ENCODE measurements at regions not wholly inside any gene's neighbourhood (a gene's known extent, or its start where the extent isn't known, plus 50 kb on each side); places are given as distances from the start of the nearest gene placed in this dataset.

DNA sequence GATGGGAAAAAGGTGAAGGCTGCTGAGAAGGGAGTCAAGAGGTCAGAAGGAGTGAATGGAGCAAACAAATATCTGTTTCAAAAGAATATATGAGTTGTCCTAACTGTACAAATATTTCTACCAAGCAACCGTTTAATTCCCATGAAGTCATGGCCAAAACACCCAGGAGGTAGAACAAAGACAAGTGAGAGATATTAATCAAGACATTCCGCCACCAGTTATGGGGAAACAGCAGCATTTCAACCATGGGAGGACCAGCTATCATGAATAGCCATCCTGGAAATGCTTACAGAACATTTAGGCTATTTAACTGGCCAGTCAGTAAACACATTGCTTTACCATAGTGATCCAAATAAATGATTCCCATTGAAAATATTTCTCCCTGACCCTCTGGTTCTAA, 396.3 kb downstream of the IRS1 start (continued):
- 0 out of 4 replicates have a peak, but pooled peaks of 1 of the 2 experiments have one; percentile 22 for TF ChIP-seq NR2F1 (CRISPR knock-in tag; IDR thresholded peaks at IDR 0.05)
- TF ChIP-seq SOX13 (IDR thresholded peaks at IDR 0.05) = no peak
- TF ChIP-seq SOX13 (CRISPR knock-in tag; conservative IDR thresholded peaks at IDR 0.05 in 1 of 2, IDR thresholded peaks at IDR 0.05 in 1 of 2) = peak in 1 of 2 experiments; percentile 43; a peak in 1 of 4 replicates
- no peak for TF ChIP-seq SIX1 (CRISPR knock-in tag; IDR thresholded peaks at IDR 0.05; ENCODE audit: borderline replicate concordance)
- no peak for TF ChIP-seq RORA (CRISPR knock-in tag; IDR thresholded peaks at IDR 0.05)
- peak; percentile 48 for TF ChIP-seq NCOA2 (CRISPR knock-in tag; IDR thresholded peaks at IDR 0.05)

DNA sequence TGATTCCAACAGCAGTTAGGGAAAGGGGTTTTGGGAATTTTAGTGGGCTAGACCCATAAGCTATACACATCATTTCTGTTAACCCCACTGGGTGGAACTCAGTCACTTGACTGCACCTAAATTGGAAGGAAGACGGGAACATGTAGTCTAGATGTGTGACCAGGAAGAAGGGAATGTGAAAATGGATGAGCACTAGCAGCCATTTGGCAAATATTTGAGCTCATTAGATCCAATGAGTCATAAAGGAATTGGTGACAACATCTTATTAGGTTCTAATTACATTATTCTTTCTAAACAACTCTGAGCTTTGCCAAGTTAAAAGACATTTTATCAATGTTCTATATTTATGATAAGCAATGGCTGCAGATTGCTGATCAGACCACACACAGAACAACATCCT, 400.6 kb downstream of the IRS1 start:
- ChIA-PET CTCF (ENCODE audit: low intra/inter-chr PET ratio, low total read pairs) (no interaction called here), POLR2A (interaction anchor here (1.1 to 1.5 kb wide), 2 partner anchors 79 to 368 kb away, joined by 3 to 5 read pairs; no protein-coding TSS in a partner anchor)
- intact Hi-C loops (cut with micrococcal nuclease; ENCODE audit: unreplicated experiment) = no loop called here
- DNase-seq (ENCODE audit: low spot score) (no peak), ATAC-seq (no peak), FAIRE-seq (no peak)
- Histone ChIP-seq H3K36me3 (replicated peaks in 1 of 2; ENCODE audit: control insufficient read depth in 1 of 2, insufficient read depth in 2 of 2, low read length in 2 of 2) (no peaks in the 10 kb centered on the region), H3K9ac (ENCODE audit: insufficient read depth, low read depth, low read length) (no peak overlapping the region), H4K20me1 (ENCODE audit: insufficient read depth, low read length) (no peaks in the 10 kb centered on the region), H3K4me1 (ENCODE audit: insufficient read depth, low read length) (peaks cover 10% of the 10 kb centered on the region), H3K9me3 (ENCODE audit: low read length) (no peaks in the 10 kb centered on the region), H2AFZ (ENCODE audit: low read length) (no peak overlapping the region), H3K27me3 (ENCODE audit: control insufficient read depth in 1 of 2, insufficient read depth in 2 of 2, low read length in 2 of 2) (no peaks in the 10 kb centered on the region), H3K79me2 (ENCODE audit: insufficient read depth, low read length) (no peaks in the 10 kb centered on the region), H3K27ac (ENCODE audit: extremely low read length, insufficient read depth, low read length) (no peak overlapping the region), H3K4me3 (replicated peaks in 1 of 3; ENCODE audit: insufficient read depth in 1 of 3, low read depth in 2 of 3, low read length in 3 of 3) (no peak overlapping the region), H3K4me2 (ENCODE audit: low read depth, low read length) (no peak overlapping the region)
- no peak for TF ChIP-seq TEAD2 (CRISPR knock-in tag; IDR thresholded peaks at IDR 0.05)
- no peak for TF ChIP-seq RBM39 (IDR thresholded peaks at IDR 0.05; ENCODE audit: low read depth, low read length, poor library complexity, severe bottlenecking)
- TF ChIP-seq ZFP36 (IDR thresholded peaks at IDR 0.05; ENCODE audit: borderline replicate concordance, low read depth, low read length, partially characterized antibody) = no peak
- no TSS peak for BruUV-seq (replicated peaks)
- 87% methylated on average over 1 of the region's 1 CpG for WGBS (ENCODE audit: low lambda C conversion rate)
- in situ Hi-C loops (cut with HindIII; ENCODE audit: extremely low pct_ligation_motif_present, low pct_unique_long_range_greater_than_20kb) = no loop called here
